Pancreas (tissue), 10 donors: ENCODE measurements at regions not wholly inside any gene's neighbourhood (a gene's known extent, or its start where the extent isn't known, plus 50 kb on each side); places are given as distances from the start of the nearest gene placed in this dataset.

Experiments used
- ATAC-seq, 4 donors: fragments of 200-7000 bp; cut with Tn5 transposase; one replicate each; pipeline versions ENCODE4 v1.8.0 to v1.9.1; 2020; ENCODE audit warnings: mild to moderate bottlenecking in 4 of 4, moderate library complexity in 4 of 4
- DNase-seq, 6 donors: peaks; one replicate each; pipeline ENCODE4 v3.0.0-alpha.2; 2020
- FAIRE-seq: peaks from 2 replicates; lab custom pipeline; 2012; peaks lifted over from hg19 to GRCh38; lab: Jason Lieb, UNC
- H3K27ac ChIP-seq, 4 donors: fragments of 200-600 bp; sonication (generic); 1 replicate in 3 of 4; 2 replicates in 1 of 4; pipeline versions ENCODE4 v1.5.0 to v1.8.0; 2020
- H3K27me3 ChIP-seq, 4 donors: fragments of 200-600 bp; one replicate each; pipeline ENCODE4 v1.8.0; 2021
- H3K36me3 ChIP-seq, 3 donors: fragments of 200-600 bp; sonication (generic) in 1 of 3; one replicate each; pipeline versions ENCODE4 v1.5.0 to v1.8.0; 2020 to 2021
- H3K4me1 ChIP-seq, 3 donors: fragments of 200-600 bp; one replicate each; pipeline ENCODE4 v1.8.0; 2021
- H3K4me3 ChIP-seq, 4 donors: fragments of 200-600 bp; sonication (generic) in 2 of 4; one replicate each; pipeline versions ENCODE4 v1.5.0 to v1.8.0; 2020 to 2021
- H3K9me3 ChIP-seq, 4 donors: fragments of 200-600 bp; one replicate each; pipeline ENCODE4 v1.8.0; 2021
- WGBS, 2 donors: extraction: QIAGEN DNeasy Blood & Tissue Kit; methylation state at CpG; one replicate each; pipeline ENCODE4 v1.1.7; 2013; 5-methylcytosine and 5-hydroxymethylcytosine counted together
- intact Hi-C, 3 donors: fragments of 100-400 bp; cut with DNase I; formaldehyde crosslinking; loops; one replicate each; pipeline versions ENCODE4 v1.11.1 to v1.14.2; 2022
- TF ChIP-seq, protein P1 (sequence below), 4 donors: fragments of 200-600 bp; sonication (generic) in 3 of 4; IDR thresholded peaks; one replicate each; pipeline versions ENCODE4 v1.5.0 to v1.8.0; 2021; ENCODE audit warnings: antibody characterized with exemption in 4 of 4
- donor health status: healthy with polysubstance abuse.
- donor health status: DM: no; HTN: no; CAD: no; lungs with moderate emphysema.
- donor health status: DM: no; HTN: no; CAD: no.
- donor health status: control.
- donor health status: control.
- donor health status: Bipolar disorder and iron deficiency.
- donor health status: DM: yes; HTN: yes; CAD: no.
- donor health status: DM: no; HTN: no; CAD: no.
- donor health status: DM: no; HTN: no; CAD: no.
- donor health status: DM: yes; HTN: yes; CAD: no.

DNA sequence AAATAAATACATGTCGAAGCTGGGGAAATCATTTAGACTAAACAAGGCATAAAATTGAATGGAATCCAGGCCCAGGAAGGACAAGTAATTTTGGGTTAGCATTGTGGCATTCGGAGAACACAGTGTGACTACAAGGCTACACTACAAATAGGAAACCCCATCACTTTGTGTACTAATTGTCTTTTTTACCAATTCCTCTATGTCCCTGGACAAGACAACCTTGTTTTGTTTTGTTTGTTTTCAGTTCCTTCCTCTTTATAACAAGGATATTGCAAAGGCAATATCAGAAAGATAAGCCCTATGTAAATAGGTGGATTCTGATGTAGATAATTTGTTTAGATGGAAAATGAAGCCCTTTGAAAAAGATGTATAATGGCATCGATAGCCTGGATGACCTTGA lies 215.9 kb upstream of the MKLN1 start:
- 60 to 63% methylated on average over 3 of the region's 3 CpGs for WGBS, 2 donors
- Histone ChIP-seq H3K9me3 (no peaks in the 10 kb centered on the region), H3K4me1 (peaks cover 9 to 28% (median 20%) of the 10 kb centered on the region in 3 donors), H3K27me3 (no peaks in the 10 kb centered on the region), H3K4me3 (peak overlapping the region in 1 of 4 donors; percentile 97), H3K36me3 (no peaks in the 10 kb centered on the region), H3K27ac (peak overlapping the region in 3 of 4 donors; percentile 17 to 100 (median 99))
- DNase-seq (no peak), FAIRE-seq (no peak), ATAC-seq (no peak)
- intact Hi-C loops, result no loop called here
- TF ChIP-seq, protein P1, sequence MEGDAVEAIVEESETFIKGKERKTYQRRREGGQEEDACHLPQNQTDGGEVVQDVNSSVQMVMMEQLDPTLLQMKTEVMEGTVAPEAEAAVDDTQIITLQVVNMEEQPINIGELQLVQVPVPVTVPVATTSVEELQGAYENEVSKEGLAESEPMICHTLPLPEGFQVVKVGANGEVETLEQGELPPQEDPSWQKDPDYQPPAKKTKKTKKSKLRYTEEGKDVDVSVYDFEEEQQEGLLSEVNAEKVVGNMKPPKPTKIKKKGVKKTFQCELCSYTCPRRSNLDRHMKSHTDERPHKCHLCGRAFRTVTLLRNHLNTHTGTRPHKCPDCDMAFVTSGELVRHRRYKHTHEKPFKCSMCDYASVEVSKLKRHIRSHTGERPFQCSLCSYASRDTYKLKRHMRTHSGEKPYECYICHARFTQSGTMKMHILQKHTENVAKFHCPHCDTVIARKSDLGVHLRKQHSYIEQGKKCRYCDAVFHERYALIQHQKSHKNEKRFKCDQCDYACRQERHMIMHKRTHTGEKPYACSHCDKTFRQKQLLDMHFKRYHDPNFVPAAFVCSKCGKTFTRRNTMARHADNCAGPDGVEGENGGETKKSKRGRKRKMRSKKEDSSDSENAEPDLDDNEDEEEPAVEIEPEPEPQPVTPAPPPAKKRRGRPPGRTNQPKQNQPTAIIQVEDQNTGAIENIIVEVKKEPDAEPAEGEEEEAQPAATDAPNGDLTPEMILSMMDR (IDR thresholded peaks at IDR 0.05), result no peak

DNA sequence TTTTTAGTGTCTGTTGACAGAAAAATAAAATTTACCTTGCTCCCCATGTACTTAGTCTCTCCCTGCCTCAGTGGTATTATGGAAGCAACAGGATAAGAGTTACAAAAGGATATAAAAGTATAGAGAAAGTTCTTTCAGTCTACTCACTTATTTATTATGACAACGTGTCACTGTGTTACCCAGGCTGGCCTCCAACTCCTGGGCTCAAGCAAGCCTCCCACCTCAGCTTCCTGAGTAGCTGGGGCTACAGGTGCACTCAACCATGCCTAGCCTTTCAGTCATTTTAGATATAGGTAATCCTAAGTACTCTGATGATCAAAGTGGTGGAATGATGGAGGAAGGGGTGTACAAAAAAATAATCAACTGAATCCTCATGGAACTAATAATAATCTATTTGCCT lies 215.2 kb upstream of the MKLN1 start:
- H3K36me3 ChIP-seq, result no peaks in the 10 kb centered on the region
- no peak overlapping the region for H3K27ac ChIP-seq
- peaks cover 9 to 28% (median 20%) of the 10 kb centered on the region in 3 donors for H3K4me1 ChIP-seq
- no peak overlapping the region for H3K4me3 ChIP-seq
- H3K27me3 ChIP-seq, result no peaks in the 10 kb centered on the region
- ATAC-seq, result no peak
- no peak for FAIRE-seq
- intact Hi-C loops, result no loop called here
- no peaks in the 10 kb centered on the region for H3K9me3 ChIP-seq
- DNase-seq, result no peak
- WGBS, 2 donors, result 71 to 86% methylated on average over 1 of the region's 1 CpG
- TF ChIP-seq, protein P1 (IDR thresholded peaks at IDR 0.05), result no peak

DNA sequence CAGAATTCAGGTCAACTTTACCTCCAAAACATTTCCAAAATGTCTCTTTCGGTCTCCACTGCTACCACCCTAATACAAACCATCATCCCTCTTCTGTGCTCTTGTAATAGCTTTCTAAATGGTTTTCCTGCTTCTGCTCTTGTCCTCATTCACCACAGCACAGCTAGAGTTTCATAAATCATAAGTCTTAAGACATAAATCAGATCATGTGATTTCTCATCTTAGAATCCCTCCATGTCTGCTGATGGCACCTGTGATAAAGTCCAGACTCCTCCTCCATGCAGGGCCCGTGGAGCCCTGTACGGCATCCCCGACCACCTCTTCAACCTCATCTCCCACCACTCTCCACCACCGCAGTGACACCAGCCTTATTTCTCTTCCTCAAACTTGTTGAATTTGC lies 212.3 kb upstream of the MKLN1 start:
- DNase-seq, result no peak
- TF ChIP-seq, protein P1 (IDR thresholded peaks at IDR 0.05), result no peak
- peaks cover 9 to 19% (median 12%) of the 10 kb centered on the region in 3 donors for H3K4me1 ChIP-seq
- H3K36me3 ChIP-seq, result no peaks in the 10 kb centered on the region
- H3K4me3 ChIP-seq, result no peak overlapping the region
- no peaks in the 10 kb centered on the region for H3K27me3 ChIP-seq
- 65 to 69% methylated on average over 5 of the region's 5 CpGs for WGBS, 2 donors
- intact Hi-C loops, result no loop called here
- no peak overlapping the region for H3K27ac ChIP-seq
- no peak for ATAC-seq
- H3K9me3 ChIP-seq, result no peaks in the 10 kb centered on the region
- FAIRE-seq, result no peak

DNA sequence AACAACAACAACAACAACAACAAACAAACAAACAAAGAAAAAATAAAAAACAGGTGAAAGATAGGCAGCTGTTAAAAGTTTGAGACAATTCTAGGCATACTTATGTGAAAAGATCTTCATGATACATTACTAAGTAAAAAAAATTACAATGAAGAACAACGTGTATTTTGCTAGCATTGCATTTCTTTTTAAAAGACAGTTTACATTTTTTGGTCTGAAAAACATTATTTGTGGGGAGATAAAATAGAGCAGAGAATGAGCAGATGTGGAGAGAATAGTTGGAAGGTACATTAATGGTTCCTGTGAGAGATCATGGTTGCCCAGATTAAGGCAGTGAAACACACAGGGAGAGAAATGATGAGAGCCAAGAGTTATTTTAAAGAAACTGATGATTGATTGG lies 210.2 kb upstream of the MKLN1 start:
- H3K27me3 ChIP-seq, result no peaks in the 10 kb centered on the region
- DNase-seq, result no peak
- H3K4me1 ChIP-seq, result no peaks in the 10 kb centered on the region
- no peak overlapping the region for H3K4me3 ChIP-seq
- WGBS, 2 donors, result 62 to 72% methylated on average over 1 of the region's 1 CpG
- no peak for FAIRE-seq
- ATAC-seq, result no peak
- intact Hi-C loops, result no loop called here
- TF ChIP-seq, protein P1 (IDR thresholded peaks at IDR 0.05), result no peak
- no peaks in the 10 kb centered on the region for H3K9me3 ChIP-seq
- H3K27ac ChIP-seq, result no peak overlapping the region
- H3K36me3 ChIP-seq, result no peaks in the 10 kb centered on the region

DNA sequence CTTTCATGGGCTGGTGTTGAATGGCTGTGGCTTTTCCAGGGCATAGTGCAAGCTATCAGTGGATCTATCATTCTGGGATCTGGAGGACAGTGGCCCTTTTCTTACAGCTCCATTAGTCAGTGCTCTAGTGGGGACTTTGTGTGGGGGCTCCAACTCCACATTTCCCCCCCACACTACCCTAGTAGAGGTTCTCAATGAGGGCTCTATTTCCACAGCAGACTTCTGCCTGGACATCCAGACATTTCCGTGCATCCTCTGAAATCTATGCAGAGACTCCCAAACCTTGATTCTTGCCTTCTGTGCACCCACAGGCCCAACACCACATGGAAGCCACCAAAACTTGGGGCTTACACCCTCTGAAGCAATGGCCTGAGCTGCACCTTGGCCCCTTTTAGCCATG lies 208.3 kb upstream of the MKLN1 start:
- Histone ChIP-seq H3K4me1 (no peaks in the 10 kb centered on the region), H3K9me3 (no peaks in the 10 kb centered on the region), H3K4me3 (no peak overlapping the region), H3K27me3 (no peaks in the 10 kb centered on the region), H3K36me3 (no peaks in the 10 kb centered on the region), H3K27ac (no peak overlapping the region)
- no peak for FAIRE-seq
- intact Hi-C loops, result no loop called here
- TF ChIP-seq, protein P1 (IDR thresholded peaks at IDR 0.05), result no peak
- ATAC-seq, result no peak
- 98 to 100% methylated on average over 1 of the region's 1 CpG for WGBS, 2 donors
- DNase-seq, result no peak
